ENCODE measurements at regions not wholly inside any gene's neighbourhood (a gene's known extent, or its start where the extent isn't known, plus 50 kb on each side); places are given as distances from the start of the nearest gene placed in this dataset.

DNA sequence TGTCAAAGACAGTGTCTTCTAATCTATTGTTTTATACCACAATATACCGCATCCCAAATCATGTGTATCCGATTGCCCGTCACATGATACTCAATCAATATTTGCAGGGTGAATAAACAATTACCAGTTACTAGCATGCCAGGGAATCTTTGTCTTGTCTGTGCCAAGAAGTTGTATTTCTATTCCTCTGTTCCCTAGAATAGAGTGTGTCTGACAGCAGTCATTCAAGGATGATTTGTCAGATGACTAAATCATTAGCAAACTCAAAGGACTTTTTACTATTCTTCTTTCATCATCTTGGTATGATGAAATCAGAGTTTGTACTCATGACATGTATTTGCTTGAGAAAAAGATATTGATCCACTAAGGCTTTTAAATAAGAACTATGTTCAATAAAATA lies 348.8 kb downstream of the HTR1A start (continued):
- TF ChIP-seq, protein P1, sequence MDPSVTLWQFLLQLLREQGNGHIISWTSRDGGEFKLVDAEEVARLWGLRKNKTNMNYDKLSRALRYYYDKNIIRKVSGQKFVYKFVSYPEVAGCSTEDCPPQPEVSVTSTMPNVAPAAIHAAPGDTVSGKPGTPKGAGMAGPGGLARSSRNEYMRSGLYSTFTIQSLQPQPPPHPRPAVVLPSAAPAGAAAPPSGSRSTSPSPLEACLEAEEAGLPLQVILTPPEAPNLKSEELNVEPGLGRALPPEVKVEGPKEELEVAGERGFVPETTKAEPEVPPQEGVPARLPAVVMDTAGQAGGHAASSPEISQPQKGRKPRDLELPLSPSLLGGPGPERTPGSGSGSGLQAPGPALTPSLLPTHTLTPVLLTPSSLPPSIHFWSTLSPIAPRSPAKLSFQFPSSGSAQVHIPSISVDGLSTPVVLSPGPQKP (IDR thresholded peaks at IDR 0.05; ENCODE audit: low read depth, low read length): no peak
- TF ChIP-seq NBN (IDR thresholded peaks at IDR 0.05) (no peak), MTA3 (IDR thresholded peaks at IDR 0.05; ENCODE audit: borderline replicate concordance, low read length) (no peak), CHD4 (IDR thresholded peaks at IDR 0.05) (no peak), CBX5 (IDR thresholded peaks at IDR 0.05; ENCODE audit: low read depth) (no peak), KAT2A (conservative IDR thresholded peaks at IDR 0.05; ENCODE audit: control insufficient read depth, low read depth, low read length) (no peak), CEBPB (IDR thresholded peaks at IDR 0.05; ENCODE audit: borderline replicate concordance in 1 of 2, low read depth in 2 of 2, low read length in 2 of 2) (no peak), NFXL1 (IDR thresholded peaks at IDR 0.05; ENCODE audit: borderline replicate concordance) (no peak)
- TF ChIP-seq, protein P2, sequence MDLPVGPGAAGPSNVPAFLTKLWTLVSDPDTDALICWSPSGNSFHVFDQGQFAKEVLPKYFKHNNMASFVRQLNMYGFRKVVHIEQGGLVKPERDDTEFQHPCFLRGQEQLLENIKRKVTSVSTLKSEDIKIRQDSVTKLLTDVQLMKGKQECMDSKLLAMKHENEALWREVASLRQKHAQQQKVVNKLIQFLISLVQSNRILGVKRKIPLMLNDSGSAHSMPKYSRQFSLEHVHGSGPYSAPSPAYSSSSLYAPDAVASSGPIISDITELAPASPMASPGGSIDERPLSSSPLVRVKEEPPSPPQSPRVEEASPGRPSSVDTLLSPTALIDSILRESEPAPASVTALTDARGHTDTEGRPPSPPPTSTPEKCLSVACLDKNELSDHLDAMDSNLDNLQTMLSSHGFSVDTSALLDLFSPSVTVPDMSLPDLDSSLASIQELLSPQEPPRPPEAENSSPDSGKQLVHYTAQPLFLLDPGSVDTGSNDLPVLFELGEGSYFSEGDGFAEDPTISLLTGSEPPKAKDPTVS (IDR thresholded peaks at IDR 0.05; ENCODE audit: low read depth, low read length): no peak

DNA sequence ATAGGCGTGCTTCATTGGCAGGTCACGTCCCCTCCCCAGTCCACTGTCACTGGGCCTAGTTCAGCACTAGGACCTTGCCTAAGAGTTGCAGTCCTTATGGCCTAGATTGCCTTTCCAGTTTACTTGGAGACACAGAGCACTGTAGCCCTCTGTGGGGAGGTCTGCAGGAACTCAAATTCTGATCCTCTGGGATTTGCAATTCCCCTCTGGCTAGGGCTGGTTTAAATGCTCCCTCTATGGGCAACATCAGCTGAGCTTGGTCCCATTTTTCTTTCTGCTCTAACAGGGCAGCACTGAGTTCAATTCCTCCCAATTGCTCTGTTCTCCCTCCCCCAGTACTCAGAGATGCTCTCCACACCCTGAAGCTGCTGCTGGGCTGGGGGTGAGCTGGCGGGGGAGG lies 358.2 kb downstream of the HTR1A start:
- no peak overlapping the region for H3K4me3 ChIP-seq
- in situ Hi-C loops (cut with MboI) (no loop called here), intact Hi-C loops (cut with micrococcal nuclease; ENCODE audit: unreplicated experiment) (no loop called here)
- no peak overlapping the region for H3K4me2 ChIP-seq (ENCODE audit: control insufficient read depth, insufficient read depth)
- H4K20me1 ChIP-seq (ENCODE audit: control insufficient read depth, insufficient read depth): no peaks in the 10 kb centered on the region
- ChIA-PET RAD21 (ENCODE audit: unreplicated experiment) (no interaction called here), CTCF (no interaction called here), POLR2A (no interaction called here), SMC1A (ENCODE audit: uncharacterized antibody, unreplicated experiment) (no interaction called here)
- no peaks in the 10 kb centered on the region for H3K79me2 ChIP-seq (ENCODE audit: control insufficient read depth, insufficient read depth, low read length)
- no peak for FAIRE-seq
- H3K9ac ChIP-seq (ENCODE audit: control insufficient read depth, insufficient read depth, low read length): no peak overlapping the region
- no peaks in the 10 kb centered on the region for H3K36me3 ChIP-seq (ENCODE audit: control insufficient read depth in 2 of 2, insufficient read depth in 2 of 2, low read length in 1 of 2)
- ATAC-seq: no peak
- no peak overlapping the region for H2AFZ ChIP-seq (ENCODE audit: control insufficient read depth, low read depth, low read length)
- no peaks in the 10 kb centered on the region for H3K27me3 ChIP-seq (replicated peaks in 1 of 2; ENCODE audit: control insufficient read depth in 2 of 2, insufficient read depth in 2 of 2, low read length in 1 of 2)
- no TSS peak for BruUV-seq (replicated peaks)
- H3K9me3 ChIP-seq (replicated peaks; ENCODE audit: control insufficient read depth, insufficient read depth, low read length): no peaks in the 10 kb centered on the region
- no peak overlapping the region for H3K27ac ChIP-seq (ENCODE audit: control insufficient read depth, insufficient read depth)
- 0% methylated on average over 3 of the region's 3 CpGs for WGBS (ENCODE audit: insufficient coverage, insufficient replicate concordance, low lambda C conversion rate, missing lambda C conversion rate)
- TF ChIP-seq ATF7 (IDR thresholded peaks at IDR 0.05; ENCODE audit: low read depth) (no peak), CHD2 (IDR thresholded peaks at IDR 0.05; ENCODE audit: borderline replicate concordance, low read depth, low read length) (no peak), SP1 (IDR thresholded peaks at IDR 0.05; ENCODE audit: low read depth, low read length) (no peak), ZZZ3 (IDR thresholded peaks at IDR 0.05; ENCODE audit: control insufficient read depth, insufficient read length, low read depth) (no peak), CREM (IDR thresholded peaks at IDR 0.05; ENCODE audit: low read depth) (no peak), ZNF384 (IDR thresholded peaks at IDR 0.05; ENCODE audit: borderline replicate concordance, low read depth, low read length) (no peak), CBX5 (IDR thresholded peaks at IDR 0.05; ENCODE audit: low read depth) (no peak)
- TF ChIP-seq, protein P3, sequence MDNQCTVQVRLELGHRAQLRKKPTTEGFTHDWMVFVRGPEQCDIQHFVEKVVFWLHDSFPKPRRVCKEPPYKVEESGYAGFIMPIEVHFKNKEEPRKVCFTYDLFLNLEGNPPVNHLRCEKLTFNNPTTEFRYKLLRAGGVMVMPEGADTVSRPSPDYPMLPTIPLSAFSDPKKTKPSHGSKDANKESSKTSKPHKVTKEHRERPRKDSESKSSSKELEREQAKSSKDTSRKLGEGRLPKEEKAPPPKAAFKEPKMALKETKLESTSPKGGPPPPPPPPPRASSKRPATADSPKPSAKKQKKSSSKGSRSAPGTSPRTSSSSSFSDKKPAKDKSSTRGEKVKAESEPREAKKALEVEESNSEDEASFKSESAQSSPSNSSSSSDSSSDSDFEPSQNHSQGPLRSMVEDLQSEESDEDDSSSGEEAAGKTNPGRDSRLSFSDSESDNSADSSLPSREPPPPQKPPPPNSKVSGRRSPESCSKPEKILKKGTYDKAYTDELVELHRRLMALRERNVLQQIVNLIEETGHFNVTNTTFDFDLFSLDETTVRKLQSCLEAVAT (IDR thresholded peaks at IDR 0.05): no peak
- TF ChIP-seq, protein P1 (IDR thresholded peaks at IDR 0.05; ENCODE audit: low read depth, low read length): no peak
- H3K4me1 ChIP-seq (ENCODE audit: control insufficient read depth, insufficient read depth, low read length): no peaks in the 10 kb centered on the region
- DNase-seq (ENCODE audit: low read depth, low spot score): no peak

All from GM12878 (cell line).